Epithelial cell of esophagus (primary cell): ENCODE measurements at regions not wholly inside any gene's neighbourhood (a gene's known extent, or its start where the extent isn't known, plus 50 kb on each side); places are given as distances from the start of the nearest gene placed in this dataset.
"Not testable (repeated sequence)": the region's sequence is repeated elsewhere in the genome, so short reads cannot be mapped to it uniquely, and the experiment has no call there.

ENCODE experiments used
- DNase-seq: peaks from one replicate; pipeline ENCODE4 v3.0.0; 2010; ENCODE audit warnings: low read depth
- H3K4me3 ChIP-seq: 2 replicates; pipeline ENCODE4 v1.5.1; 2011; ENCODE audit warnings: mild to moderate bottlenecking, low read length, control low read depth
- CTCF ChIP-seq: IDR thresholded peaks from 2 replicates; pipeline ENCODE4 v1.5.1; 2011; ENCODE audit warnings: low read depth, mild to moderate bottlenecking, low read length, control low read depth, inconsistent platforms; ENCODE audit not compliant: insufficient read depth; ENCODE audit errors: missing control alignments

- DNase-seq: peak; percentile 23
These were observed 63.7 kb upstream of the UBE2Q2 start for GRCh38 chr15:75779504-75779903.

GRCh38 chr15:75776871-75777610 is 64.4 kb upstream of the CSPG4 start:
- not testable (repeated sequence) for H3K4me3 ChIP-seq
- DNase-seq: peak; percentile 57

More at GRCh38 chr15:75779504-75779903, 63.7 kb upstream of the UBE2Q2 start:
- TF ChIP-seq CTCF: no peak
- H3K4me3 ChIP-seq: no peak overlapping the region

GRCh38 chr15:75776065-75776423 is 63.4 kb upstream of the CSPG4 start:
- peak; percentile 46 for DNase-seq
- no peak for TF ChIP-seq CTCF
- H3K4me3 ChIP-seq: no peak overlapping the region

- no peak for TF ChIP-seq CTCF
- DNase-seq: peak; percentile 9
- no peak overlapping the region for H3K4me3 ChIP-seq
These were observed 62.8 kb upstream of the CSPG4 start for GRCh38 chr15:75775296-75776064.

GRCh38 chr15:75773974-75774373 is 61.3 kb upstream of the CSPG4 start:
- not testable (repeated sequence) for H3K4me3 ChIP-seq
- DNase-seq: peak; percentile 56

- not testable (repeated sequence) for DNase-seq, H3K4me3 ChIP-seq
These were observed 58.4 kb upstream of the CSPG4 start for GRCh38 chr15:75771054-75771453.

GRCh38 chr15:75770131-75770530 is 57.5 kb upstream of the CSPG4 start:
- no peak for DNase-seq
- TF ChIP-seq CTCF: no peak

GRCh38 chr15:75768526-75768925 is 55.9 kb upstream of the CSPG4 start:
- DNase-seq: not testable (repeated sequence)

More at GRCh38 chr15:75770131-75770530, 57.5 kb upstream of the CSPG4 start:
- no peak overlapping the region for H3K4me3 ChIP-seq

GRCh38 chr15:75765551-75766305 is 53.1 kb upstream of the CSPG4 start:
- not testable (repeated sequence) for DNase-seq, H3K4me3 ChIP-seq

More at GRCh38 chr15:75768526-75768925, 55.9 kb upstream of the CSPG4 start:
- H3K4me3 ChIP-seq: not testable (repeated sequence)

GRCh38 chr15:75764845-75765550 is 52.4 kb upstream of the CSPG4 start:
- not testable (repeated sequence) for H3K4me3 ChIP-seq, DNase-seq

- not testable (repeated sequence) for DNase-seq, H3K4me3 ChIP-seq
These were observed 51.3 kb upstream of the CSPG4 start for GRCh38 chr15:75763635-75764600.
